ENCODE measurements at regions not wholly inside any gene's neighbourhood (a gene's known extent, or its start where the extent isn't known, plus 50 kb on each side); places are given as distances from the start of the nearest gene placed in this dataset.

DNA sequence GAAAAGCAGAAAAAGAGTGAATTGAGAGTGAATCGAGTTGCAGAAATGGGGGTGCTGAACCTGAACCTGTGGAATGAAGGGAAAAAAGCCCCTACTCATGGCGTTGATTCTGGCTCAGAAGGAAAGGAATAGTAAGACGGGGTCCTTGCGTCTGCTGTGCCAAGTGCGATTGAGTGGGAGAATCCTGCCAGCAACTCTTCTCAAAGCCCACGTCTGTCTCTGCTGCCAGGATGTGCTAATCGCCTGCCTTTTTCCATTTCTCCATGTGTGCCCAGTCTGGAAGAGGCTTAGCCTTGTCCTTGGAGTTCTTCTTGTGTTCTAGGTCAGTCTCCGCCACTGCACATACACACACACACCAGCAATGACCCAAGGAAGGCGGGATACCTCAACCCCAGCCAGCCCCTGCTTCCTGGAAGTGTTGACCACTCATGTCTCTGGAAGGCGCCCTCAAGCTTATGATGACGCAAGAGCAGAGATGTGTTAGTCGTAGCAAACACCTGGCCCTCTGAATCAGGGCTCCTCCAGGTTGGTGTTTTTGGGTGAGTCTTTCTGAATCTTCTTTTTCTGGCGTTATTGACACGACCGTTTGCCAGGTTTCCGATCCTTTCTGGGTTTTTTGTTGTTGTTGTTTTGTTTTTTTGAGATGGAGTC is 262.4 kb upstream of the PROK2 start:
- DNase-seq = no peak
- Histone ChIP-seq H3F3A (replicated peaks; ENCODE audit: insufficient read depth) (no peaks in the 10 kb centered on the region), H3K9ac (no peak overlapping the region), H3K27ac (ENCODE audit: low read depth in 2 of 2, low read length in 1 of 2) (no peak overlapping the region), H3K4me1 (ENCODE audit: control insufficient read depth in 1 of 2, insufficient read depth in 2 of 2, low read depth in 1 of 2, low read length in 1 of 2) (no peaks in the 10 kb centered on the region; a peak in 1 of 4 replicates), H3K4me2 (no peak overlapping the region), H3K79me2 (ENCODE audit: insufficient read depth) (no peaks in the 10 kb centered on the region), H3K9me2 (no peaks in the 10 kb centered on the region), H4K20me1 (ENCODE audit: insufficient read depth) (no peaks in the 10 kb centered on the region), H3K36me3 (replicated peaks in 1 of 2; ENCODE audit: control insufficient read depth in 1 of 2, insufficient read depth in 2 of 2, low read length in 1 of 2) (no peaks in the 10 kb centered on the region), H3K9me3 (no peaks in the 10 kb centered on the region), H3K4me3 (ENCODE audit: low read depth in 2 of 2, low read length in 1 of 2) (no peak overlapping the region), H2AFZ (ENCODE audit: low read depth) (no peak overlapping the region), H3K27me3 (ENCODE audit: insufficient read depth) (no peaks in the 10 kb centered on the region)
- ChIA-PET POLR2A (no interaction called here), CTCF (no interaction called here)
- TF ChIP-seq, protein P1, sequence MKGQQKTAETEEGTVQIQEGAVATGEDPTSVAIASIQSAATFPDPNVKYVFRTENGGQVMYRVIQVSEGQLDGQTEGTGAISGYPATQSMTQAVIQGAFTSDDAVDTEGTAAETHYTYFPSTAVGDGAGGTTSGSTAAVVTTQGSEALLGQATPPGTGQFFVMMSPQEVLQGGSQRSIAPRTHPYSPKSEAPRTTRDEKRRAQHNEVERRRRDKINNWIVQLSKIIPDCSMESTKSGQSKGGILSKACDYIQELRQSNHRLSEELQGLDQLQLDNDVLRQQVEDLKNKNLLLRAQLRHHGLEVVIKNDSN (IDR thresholded peaks at IDR 0.05; ENCODE audit: borderline replicate concordance, low read depth) = no peak
- TF ChIP-seq CHD2 (IDR thresholded peaks at IDR 0.05; ENCODE audit: low read length, partially characterized antibody) (no peak), CTCF (IDR thresholded peaks at IDR 0.05) (no peak), EP300 (IDR thresholded peaks at IDR 0.05; ENCODE audit: borderline replicate concordance in 1 of 2, low read depth in 1 of 2, low read length in 1 of 2) (no peak), RFX5 (IDR thresholded peaks at IDR 0.05; ENCODE audit: low read length) (no peak), MEF2A (IDR thresholded peaks at IDR 0.05; ENCODE audit: borderline replicate concordance, low read depth) (no peak), FOXM1 (IDR thresholded peaks at IDR 0.05; ENCODE audit: low read depth) (no peak), POLR2AphosphoS5 (IDR thresholded peaks at IDR 0.05; ENCODE audit: low read depth, low read length) (no peak), NRF1 (IDR thresholded peaks at IDR 0.05; ENCODE audit: low read depth, low read length) (no peak), RCOR1 (IDR thresholded peaks at IDR 0.05; ENCODE audit: low read length) (no peak)
- TF ChIP-seq, protein P2, sequence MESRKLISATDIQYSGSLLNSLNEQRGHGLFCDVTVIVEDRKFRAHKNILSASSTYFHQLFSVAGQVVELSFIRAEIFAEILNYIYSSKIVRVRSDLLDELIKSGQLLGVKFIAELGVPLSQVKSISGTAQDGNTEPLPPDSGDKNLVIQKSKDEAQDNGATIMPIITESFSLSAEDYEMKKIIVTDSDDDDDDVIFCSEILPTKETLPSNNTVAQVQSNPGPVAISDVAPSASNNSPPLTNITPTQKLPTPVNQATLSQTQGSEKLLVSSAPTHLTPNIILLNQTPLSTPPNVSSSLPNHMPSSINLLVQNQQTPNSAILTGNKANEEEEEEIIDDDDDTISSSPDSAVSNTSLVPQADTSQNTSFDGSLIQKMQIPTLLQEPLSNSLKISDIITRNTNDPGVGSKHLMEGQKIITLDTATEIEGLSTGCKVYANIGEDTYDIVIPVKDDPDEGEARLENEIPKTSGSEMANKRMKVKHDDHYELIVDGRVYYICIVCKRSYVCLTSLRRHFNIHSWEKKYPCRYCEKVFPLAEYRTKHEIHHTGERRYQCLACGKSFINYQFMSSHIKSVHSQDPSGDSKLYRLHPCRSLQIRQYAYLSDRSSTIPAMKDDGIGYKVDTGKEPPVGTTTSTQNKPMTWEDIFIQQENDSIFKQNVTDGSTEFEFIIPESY (IDR thresholded peaks at IDR 0.05; ENCODE audit: borderline replicate concordance, low read depth) = no peak
- 68% methylated on average over 16 of the region's 16 CpGs for WGBS (ENCODE audit: low lambda C conversion rate)

- no peaks in the 10 kb centered on the region for H3K9me3 ChIP-seq
- DNase-seq = no peak
- H3K36me3 ChIP-seq (replicated peaks in 1 of 2; ENCODE audit: control insufficient read depth in 1 of 2, insufficient read depth in 2 of 2, low read length in 1 of 2) = no peaks in the 10 kb centered on the region
- H3K9ac ChIP-seq = no peak overlapping the region
- no peak overlapping the region for H2AFZ ChIP-seq (ENCODE audit: low read depth)
- H3K4me1 ChIP-seq (ENCODE audit: control insufficient read depth in 1 of 2, insufficient read depth in 2 of 2, low read depth in 1 of 2, low read length in 1 of 2) = peaks cover 0 to 4% of the 10 kb centered on the region in 2 experiments; a peak in 1 of 4 replicates
- ChIA-PET POLR2A (no interaction called here), CTCF (no interaction called here)
- H4K20me1 ChIP-seq (ENCODE audit: insufficient read depth) = no peaks in the 10 kb centered on the region
- H3K79me2 ChIP-seq (ENCODE audit: insufficient read depth) = no peaks in the 10 kb centered on the region
- no peak overlapping the region for H3K4me3 ChIP-seq (ENCODE audit: low read depth in 2 of 2, low read length in 1 of 2)
- H3K27ac ChIP-seq (ENCODE audit: low read depth in 2 of 2, low read length in 1 of 2) = no peak overlapping the region
- TF ChIP-seq, protein P3, sequence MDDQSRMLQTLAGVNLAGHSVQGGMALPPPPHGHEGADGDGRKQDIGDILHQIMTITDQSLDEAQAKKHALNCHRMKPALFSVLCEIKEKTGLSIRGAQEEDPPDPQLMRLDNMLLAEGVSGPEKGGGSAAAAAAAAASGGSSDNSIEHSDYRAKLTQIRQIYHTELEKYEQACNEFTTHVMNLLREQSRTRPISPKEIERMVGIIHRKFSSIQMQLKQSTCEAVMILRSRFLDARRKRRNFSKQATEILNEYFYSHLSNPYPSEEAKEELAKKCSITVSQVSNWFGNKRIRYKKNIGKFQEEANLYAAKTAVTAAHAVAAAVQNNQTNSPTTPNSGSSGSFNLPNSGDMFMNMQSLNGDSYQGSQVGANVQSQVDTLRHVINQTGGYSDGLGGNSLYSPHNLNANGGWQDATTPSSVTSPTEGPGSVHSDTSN (IDR thresholded peaks at IDR 0.05) = no peak
- no peak overlapping the region for H3K4me2 ChIP-seq
- no peaks in the 10 kb centered on the region for H3K9me2 ChIP-seq
- H3K27me3 ChIP-seq (ENCODE audit: insufficient read depth) = no peaks in the 10 kb centered on the region
- H3F3A ChIP-seq (replicated peaks; ENCODE audit: insufficient read depth) = no peaks in the 10 kb centered on the region
- 64% methylated on average over 7 of the region's 7 CpGs for WGBS (ENCODE audit: low lambda C conversion rate)
These were observed 259.4 kb upstream of the PROK2 start for GRCh38 chr3:72044231-72044855.
